ENCODE measurements at regions not wholly inside any gene's neighbourhood (a gene's known extent, or its start where the extent isn't known, plus 50 kb on each side); places are given as distances from the start of the nearest gene placed in this dataset.

DNA sequence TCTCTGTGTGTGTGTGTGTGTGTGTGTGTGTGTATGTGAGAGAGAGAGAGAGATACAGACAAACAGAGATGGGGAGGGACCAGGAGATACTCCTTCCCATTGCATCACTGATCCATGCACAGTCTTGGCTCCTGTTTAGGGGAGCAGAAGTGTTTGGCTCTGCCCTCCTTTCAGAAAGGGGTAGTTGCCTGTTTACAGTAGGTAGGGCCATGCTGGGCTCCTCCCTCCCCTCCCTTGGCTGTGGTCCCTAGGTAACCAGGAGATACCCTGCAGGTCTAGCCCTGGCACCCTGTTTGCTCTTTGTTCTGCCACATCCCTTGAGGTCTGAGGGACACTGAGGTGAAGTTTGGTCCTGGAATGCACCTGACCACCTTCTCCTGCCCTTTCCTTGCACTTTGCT, 95.3 kb downstream of the RAMP3 start:
- no peak for TF ChIP-seq CTCF (IDR thresholded peaks at IDR 0.05)
- TF ChIP-seq POLR2A (IDR thresholded peaks at IDR 0.05), result no peak

Data from uterus (tissue), 2 donors.